ENCODE measurements at regions not wholly inside any gene's neighbourhood (a gene's known extent, or its start where the extent isn't known, plus 50 kb on each side); places are given as distances from the start of the nearest gene placed in this dataset.

DNA sequence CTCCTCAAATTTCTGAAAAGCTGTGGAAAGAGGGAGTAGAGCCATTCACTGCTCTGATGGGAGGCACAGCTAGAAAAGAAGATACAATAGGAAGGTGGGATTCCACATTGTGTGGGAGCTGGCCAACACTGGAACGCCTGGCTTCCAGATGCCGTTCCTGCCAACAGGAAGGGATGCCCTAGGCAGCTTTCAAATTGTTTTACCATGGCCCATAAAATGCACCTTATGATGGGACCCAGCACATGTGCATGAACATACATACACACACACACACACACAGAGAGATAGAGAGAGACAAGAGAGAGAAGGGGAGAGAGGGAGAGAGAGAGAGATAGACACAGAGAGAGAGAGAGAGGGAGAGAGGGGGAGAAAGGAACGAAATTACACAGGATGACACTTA lies 86.1 kb upstream of the BZW1 start:
- DNase-seq (ENCODE audit: low read depth) = no peak

DNA sequence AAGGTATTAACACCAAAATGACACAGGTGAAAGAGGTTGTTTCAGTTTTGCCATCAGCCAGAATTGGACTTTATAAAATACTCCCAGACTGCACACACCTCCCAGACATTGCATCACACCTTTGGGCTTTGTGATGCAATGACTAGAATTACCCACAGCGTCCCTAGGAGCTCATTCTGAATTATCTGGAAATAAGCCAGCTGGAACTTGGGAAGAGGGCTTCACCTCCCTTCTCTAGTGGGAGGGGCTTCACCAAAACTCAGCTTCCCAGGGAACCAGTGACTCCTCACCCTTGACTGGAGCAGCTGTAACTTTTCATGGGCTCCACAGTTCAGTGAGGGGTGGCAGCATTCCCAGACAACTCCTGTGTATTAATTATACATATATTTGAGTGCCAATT lies 83.1 kb upstream of the BZW1 start:
- peak; percentile 65 for DNase-seq (ENCODE audit: low read depth)

GRCh38 chr2:200730302-200730701 lies 81.4 kb upstream of the BZW1 start:
- DNase-seq (ENCODE audit: low read depth) = no peak

DNA sequence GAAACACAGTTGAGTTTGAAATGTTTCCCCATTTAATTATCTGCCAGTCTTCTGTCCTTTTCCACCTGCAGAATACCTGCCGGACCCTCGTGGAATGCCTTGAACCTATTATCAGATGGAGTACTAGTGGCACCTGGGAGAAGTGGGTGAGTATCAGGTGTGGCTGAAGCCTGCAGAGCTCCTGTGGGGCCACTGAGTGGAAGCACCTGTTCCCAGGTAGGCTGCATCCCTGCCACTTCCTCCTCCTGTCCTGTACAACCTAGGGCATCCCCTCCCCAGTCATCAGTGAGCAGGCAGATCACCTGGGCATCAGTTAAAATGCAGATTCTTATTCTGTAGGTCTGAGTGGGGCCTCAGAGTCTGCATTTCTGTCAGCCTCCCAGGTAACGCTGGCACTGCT lies 80.8 kb upstream of the BZW1 start:
- DNase-seq (ENCODE audit: low read depth) = no peak

GRCh38 chr2:200732866-200733265 lies 78.8 kb upstream of the BZW1 start:
- DNase-seq (ENCODE audit: low read depth) = no peak

DNA sequence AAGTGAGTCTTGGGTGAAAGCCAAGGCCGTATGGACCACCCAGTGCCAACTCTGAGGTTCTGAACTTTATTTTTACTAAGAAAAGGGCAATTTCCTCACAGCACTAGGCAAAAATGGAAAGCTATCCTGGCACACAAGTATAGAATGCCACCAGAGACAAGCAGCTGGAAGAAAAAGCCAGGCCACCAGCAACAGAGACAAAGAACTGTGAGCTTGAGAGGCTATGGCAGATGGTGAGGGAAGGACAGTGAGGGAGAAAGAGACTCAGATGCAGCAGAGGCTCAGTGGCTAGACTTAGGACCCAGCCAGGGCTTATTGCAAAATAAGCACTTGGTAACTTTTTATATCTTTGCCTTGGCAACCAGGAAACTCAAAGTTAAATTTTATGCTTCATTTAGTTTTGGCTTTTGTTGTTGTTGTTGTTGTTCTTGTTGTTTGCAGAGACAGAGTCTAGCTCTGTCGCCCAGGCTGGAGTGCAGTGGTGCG lies 78.0 kb upstream of the BZW1 start:
- no peak for DNase-seq (ENCODE audit: low read depth)

DNA sequence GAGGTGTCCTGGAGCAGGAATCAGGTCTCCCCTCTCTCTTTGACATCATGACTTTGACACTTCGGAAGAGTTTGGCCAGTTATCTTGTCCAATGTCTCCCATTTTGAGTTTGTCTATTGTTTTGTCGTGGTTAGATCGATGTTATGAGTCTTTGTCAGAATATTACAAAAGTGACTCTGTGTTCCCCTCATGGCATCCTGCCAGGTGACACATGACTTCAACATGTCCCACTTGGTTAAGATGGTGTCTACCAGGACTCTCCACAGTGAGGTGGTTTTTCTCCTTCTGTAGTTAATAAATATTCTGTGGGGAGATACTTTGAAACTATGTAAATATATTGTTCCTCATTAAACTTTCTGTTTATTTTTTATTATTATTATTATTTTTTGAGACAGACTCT lies 76.6 kb upstream of the BZW1 start:
- no peak for DNase-seq (ENCODE audit: low read depth)

DNA sequence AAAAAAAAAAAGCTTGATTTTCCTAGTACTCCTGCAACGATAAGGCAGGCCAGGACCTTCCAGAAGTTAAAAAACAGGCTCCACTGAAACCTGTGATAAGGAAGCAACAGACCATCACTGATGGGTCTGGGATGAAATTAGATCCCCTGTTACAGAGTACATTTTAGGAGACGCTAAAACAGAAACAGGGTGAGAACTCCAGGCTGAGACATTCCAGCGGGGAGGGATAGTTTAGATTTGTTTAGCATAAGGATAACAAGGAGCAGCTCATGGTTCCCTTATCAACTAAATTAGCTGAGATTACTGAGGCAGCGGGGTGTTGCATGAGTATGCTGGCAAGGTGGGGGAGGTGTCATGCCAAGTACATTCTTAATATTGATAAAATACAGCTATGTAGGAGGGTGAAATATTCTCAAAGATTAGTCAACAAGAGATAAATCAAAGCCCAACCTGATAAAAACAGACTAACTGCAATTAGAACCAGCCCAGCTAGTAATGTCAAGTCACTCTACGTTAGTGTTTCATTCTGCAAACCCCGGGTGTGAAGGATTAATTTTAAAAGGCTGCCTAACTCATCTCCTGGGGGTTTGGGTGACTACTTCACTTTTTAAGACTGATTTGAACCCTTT lies 75.0 kb upstream of the BZW1 start:
- DNase-seq (ENCODE audit: low read depth) = peak; percentile 79

- no peak for DNase-seq (ENCODE audit: low read depth)
Measured at GRCh38 chr2:200737585-200737984, 74.1 kb upstream of the BZW1 start.

DNA sequence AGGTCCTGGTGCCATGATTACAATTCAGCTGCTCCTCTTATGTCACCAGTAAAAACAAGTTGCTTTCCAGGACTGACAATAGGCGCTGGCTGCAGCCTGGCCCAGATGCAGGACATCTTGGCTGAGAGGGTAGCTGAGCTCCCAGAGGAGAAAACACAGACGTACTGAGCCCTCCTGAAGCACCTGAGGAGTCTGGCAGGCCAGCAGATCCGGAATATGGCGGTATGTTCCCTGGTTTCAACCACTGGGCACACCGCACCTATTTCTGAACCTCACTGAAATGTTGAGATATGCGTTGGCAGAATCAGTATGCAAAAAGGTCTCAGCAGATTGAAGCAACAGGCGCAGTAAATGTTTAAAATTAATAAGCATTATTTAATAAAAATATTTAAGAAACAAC lies 73.1 kb upstream of the BZW1 start:
- DNase-seq (ENCODE audit: low read depth) = no peak

- DNase-seq (ENCODE audit: low read depth) = no peak
Measured at GRCh38 chr2:200740907-200741306, 70.8 kb upstream of the BZW1 start.

GRCh38 chr2:200741468-200742202 lies 70.1 kb upstream of the BZW1 start:
- no peak for DNase-seq (ENCODE audit: low read depth)

DNA sequence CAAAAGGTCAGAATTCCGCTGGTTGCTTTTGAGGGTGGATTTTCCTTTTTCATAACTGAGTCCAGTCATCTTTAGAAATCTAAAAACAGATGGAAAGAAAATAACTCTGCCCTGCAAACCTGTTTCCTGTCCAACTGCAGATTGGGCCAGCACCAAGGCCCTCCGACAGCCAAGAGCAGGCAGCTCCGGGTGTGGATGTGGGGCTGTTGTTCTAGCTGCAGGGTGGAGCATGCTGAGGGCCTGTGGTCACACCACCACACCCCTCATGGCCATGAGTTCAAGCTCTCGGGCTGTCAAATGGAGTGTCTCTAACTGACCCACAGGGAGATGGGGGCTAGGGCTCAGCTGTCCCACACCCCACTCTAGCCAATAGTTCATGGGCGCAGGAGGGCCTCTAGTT lies 69.3 kb upstream of the BZW1 start:
- DNase-seq (ENCODE audit: low read depth) = no peak

- DNase-seq (ENCODE audit: low read depth) = no peak
Measured at GRCh38 chr2:200743042-200743676, 68.6 kb upstream of the BZW1 start.

GRCh38 chr2:200744201-200744602 lies 67.5 kb upstream of the BZW1 start:
- peak; percentile 52 for DNase-seq (ENCODE audit: low read depth)

DNA sequence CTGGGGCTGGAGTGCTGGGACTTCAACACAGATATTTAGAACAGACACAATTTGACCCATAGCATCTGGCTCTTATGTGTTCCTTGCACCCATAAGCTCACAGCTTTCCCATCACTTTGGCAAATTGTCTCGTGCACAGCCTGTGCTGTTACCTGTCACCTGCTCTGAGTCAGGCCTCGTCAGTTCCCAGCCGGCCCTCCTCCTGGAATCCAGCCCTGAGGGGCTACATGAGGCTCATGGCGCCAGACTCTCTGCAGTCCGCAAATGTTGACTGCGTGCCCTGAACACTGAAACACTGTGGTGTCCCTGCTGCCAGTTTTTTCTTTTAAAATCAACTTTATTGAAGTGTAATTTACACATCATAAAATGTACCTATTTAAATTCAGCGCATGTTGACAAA lies 65.4 kb upstream of the BZW1 start:
- no peak for DNase-seq (ENCODE audit: low read depth)

DNA sequence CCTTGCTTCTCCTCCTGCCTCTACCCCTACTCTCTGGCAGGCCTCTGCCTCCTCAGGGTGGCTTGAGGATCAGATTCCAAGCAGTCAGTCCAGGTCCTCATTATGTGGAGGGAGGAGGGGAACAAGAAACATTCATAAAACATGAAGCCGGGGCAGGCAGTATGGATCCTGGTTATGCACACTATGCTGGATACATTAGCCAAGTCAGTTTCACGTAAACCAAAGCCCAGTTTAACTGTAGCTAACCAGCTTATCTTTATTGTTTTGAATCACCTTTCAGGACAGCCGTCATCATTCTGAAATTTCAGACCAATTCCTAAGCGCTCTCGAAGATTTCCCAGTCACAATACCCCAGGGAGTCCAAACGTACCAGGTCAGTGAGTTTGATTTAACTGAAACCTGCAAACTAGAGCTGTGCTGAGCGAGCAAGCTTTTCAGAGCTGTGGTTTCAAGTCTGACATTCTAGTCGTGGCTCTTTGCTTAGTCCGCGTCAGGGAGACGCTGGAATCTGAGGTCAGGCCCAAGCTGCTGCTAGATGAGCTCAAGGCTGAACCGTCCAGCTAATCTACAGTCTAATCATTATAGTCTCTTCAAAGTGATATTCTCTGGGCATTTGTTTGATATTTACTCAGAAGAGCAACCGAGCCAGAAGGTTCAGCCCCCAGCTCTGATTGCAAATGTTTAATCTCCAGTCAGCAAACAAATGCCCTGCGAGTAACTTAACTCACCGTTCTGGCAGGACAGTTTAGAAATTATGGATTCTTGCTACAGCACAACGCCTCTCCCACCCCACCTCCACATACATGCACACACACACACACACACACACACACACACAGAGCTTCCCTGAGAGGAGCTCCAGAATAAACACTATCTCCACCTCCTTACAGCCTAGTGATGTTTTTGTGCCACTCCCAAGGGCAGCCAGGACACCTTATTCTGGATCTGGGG lies 63.8 kb upstream of the BZW1 start:
- DNase-seq (ENCODE audit: low read depth) = peak; percentile 96

DNA sequence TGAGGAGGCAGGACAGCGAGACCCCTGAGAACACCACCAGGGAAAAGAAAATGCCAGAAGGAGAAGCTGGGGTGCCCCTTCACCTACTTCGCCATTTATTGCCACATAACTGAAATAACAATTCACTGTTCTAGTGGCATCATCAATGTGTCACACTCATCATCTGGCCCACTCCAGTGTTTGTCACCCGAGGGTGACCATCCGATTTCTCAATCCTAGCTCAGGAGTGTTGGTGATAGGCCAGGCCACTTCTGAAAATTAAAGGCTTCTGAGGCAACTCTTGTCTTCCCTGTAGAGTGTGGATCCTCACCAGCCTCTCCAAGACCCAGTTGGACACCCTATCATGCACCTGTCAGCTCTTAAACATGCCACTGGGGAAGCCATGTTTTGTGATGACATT lies 62.9 kb upstream of the BZW1 start:
- no peak for DNase-seq (ENCODE audit: low read depth)

DNA sequence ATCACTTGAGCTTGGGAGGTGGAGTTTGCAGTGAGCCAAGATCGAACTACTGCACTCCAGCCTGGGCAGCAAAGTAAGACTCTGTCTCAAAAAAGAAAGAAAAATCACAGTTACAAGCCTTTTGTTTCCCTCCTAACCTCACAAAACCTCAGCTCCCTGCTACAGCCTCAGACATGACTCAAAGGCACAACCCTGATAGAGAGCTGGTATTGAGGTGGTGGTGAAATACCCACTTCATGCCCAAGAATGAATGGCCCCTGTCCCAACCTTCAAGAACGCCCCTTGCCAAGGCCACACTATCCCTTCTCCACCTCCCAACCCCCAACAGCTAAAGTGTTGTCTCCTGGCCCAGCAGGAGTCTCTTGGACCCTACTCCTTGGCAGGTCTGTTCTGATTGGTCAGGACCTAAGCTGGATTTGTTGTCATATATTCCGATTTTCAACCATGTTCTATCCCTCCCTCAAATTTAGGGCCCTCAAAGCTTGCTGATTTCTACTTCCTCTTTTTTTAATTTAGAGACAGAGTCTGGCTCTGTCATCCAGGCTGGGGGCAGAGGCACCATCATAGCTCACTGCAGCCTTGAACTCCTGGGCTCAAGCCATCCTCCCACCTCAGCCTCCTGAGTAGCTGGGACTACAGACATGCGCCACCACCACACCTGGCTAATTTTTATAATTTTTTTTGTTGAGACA lies 61.9 kb upstream of the BZW1 start:
- DNase-seq (ENCODE audit: low read depth) = peak; percentile 67

GRCh38 chr2:200750323-200750910 lies 61.3 kb upstream of the BZW1 start:
- DNase-seq (ENCODE audit: low read depth) = no peak

GRCh38 chr2:200751786-200752185 lies 59.9 kb upstream of the BZW1 start:
- no peak for DNase-seq (ENCODE audit: low read depth)

Measured in amniotic epithelial cell (primary cell).